ENCODE measurements at regions not wholly inside any gene's neighbourhood (a gene's known extent, or its start where the extent isn't known, plus 50 kb on each side); places are given as distances from the start of the nearest gene placed in this dataset.
A peak's percentile ranks its signal among the peaks of the same experiment; 100 is the strongest.

DNA sequence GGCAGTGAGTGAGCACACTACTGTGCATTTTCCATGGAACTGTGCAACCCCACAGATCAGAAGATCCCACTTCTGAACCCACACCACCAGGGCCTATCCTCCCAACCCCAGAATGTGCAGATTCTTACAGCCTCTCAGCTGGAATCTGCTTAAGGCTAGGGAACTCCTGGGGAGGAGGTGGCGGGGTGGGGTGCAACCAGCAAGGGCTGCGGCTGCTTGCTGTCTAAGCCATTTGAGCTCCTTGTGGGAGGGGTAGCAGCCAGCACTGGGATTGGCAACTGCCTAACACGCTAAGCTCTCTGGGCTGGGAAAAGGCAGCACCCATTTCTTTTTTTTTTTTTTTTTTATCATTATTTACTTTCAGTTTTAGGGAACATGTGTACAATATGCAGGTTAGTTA, 353.3 kb downstream of the RAB28 start:
- no peak for DNase-seq (ENCODE audit: low spot score)
- H3K9me3 Mint-ChIP-seq: no peaks in the 10 kb centered on the region
- H3K36me3 Mint-ChIP-seq: no peaks in the 10 kb centered on the region
- H3K4me1 Mint-ChIP-seq: no peaks in the 10 kb centered on the region
- POLR2A ChIA-PET: no interaction called here
- CTCF ChIA-PET: no interaction called here
- ATAC-seq: no peak
- H3K27me3 Mint-ChIP-seq (ENCODE audit: low read depth): no peaks in the 10 kb centered on the region
- H3K27ac Mint-ChIP-seq: no peak overlapping the region
- TF ChIP-seq PRRX2 (CRISPR knock-in tag; IDR thresholded peaks at IDR 0.05) (no peak), RORB (CRISPR knock-in tag; IDR thresholded peaks at IDR 0.05) (no peak), ATF2 (CRISPR knock-in tag; IDR thresholded peaks at IDR 0.05; ENCODE audit: borderline replicate concordance, low read depth) (no peak), ZNF138 (CRISPR knock-in tag; conservative IDR thresholded peaks at IDR 0.05) (no peak), ZMAT4 (CRISPR knock-in tag; IDR thresholded peaks at IDR 0.05) (no peak), FOXP1 (CRISPR knock-in tag; IDR thresholded peaks at IDR 0.05; ENCODE audit: borderline replicate concordance) (no peak), GTF2I (CRISPR knock-in tag; conservative IDR thresholded peaks at IDR 0.05) (no peak), TCF7 (CRISPR knock-in tag; IDR thresholded peaks at IDR 0.05; ENCODE audit: low read depth) (no peak), CREM (CRISPR knock-in tag; IDR thresholded peaks at IDR 0.05) (no peak), ZNF396 (CRISPR knock-in tag; IDR thresholded peaks at IDR 0.05; ENCODE audit: borderline replicate concordance) (no peak)
- TF ChIP-seq, protein P1, sequence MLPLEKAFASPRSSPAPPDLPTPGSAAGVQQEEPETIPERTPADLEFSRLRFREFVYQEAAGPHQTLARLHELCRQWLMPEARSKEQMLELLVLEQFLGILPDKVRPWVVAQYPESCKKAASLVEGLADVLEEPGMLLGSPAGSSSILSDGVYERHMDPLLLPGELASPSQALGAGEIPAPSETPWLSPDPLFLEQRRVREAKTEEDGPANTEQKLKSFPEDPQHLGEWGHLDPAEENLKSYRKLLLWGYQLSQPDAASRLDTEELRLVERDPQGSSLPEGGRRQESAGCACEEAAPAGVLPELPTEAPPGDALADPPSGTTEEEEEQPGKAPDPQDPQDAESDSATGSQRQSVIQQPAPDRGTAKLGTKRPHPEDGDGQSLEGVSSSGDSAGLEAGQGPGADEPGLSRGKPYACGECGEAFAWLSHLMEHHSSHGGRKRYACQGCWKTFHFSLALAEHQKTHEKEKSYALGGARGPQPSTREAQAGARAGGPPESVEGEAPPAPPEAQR (CRISPR knock-in tag; IDR thresholded peaks at IDR 0.05): no peak
- TF ChIP-seq, protein P2, sequence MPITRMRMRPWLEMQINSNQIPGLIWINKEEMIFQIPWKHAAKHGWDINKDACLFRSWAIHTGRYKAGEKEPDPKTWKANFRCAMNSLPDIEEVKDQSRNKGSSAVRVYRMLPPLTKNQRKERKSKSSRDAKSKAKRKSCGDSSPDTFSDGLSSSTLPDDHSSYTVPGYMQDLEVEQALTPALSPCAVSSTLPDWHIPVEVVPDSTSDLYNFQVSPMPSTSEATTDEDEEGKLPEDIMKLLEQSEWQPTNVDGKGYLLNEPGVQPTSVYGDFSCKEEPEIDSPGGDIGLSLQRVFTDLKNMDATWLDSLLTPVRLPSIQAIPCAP (CRISPR knock-in tag; IDR thresholded peaks at IDR 0.05): no peak
- TF ChIP-seq, protein P3, sequence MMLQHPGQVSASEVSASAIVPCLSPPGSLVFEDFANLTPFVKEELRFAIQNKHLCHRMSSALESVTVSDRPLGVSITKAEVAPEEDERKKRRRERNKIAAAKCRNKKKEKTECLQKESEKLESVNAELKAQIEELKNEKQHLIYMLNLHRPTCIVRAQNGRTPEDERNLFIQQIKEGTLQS (CRISPR knock-in tag; conservative IDR thresholded peaks at IDR 0.05): no peak
- TF ChIP-seq, protein P4, sequence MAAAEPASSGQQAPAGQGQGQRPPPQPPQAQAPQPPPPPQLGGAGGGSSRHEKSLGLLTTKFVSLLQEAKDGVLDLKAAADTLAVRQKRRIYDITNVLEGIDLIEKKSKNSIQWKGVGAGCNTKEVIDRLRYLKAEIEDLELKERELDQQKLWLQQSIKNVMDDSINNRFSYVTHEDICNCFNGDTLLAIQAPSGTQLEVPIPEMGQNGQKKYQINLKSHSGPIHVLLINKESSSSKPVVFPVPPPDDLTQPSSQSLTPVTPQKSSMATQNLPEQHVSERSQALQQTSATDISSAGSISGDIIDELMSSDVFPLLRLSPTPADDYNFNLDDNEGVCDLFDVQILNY (CRISPR knock-in tag; IDR thresholded peaks at IDR 0.05): no peak
- H3K4me3 Mint-ChIP-seq: no peak overlapping the region

DNA sequence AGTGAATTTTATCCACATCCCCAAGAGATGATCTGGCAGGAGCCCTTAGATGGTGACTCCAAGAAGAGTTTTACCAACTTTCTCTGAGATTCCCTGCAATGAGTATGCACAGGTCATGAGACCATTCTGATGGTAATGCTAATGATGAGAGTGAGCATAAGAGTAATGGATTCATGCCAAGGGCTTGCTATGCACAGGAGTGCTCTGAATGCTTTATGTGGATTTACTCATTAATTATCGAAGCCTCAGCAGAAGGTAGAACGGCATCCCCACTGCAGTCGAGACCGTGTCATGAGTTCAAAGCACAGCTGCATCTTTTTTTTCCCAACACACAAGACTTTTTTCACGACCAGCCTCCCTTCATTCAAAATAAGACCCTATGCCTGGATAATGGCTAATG, 355.0 kb downstream of the RAB28 start:
- Mint-ChIP-seq H3K27me3 (ENCODE audit: low read depth) (no peaks in the 10 kb centered on the region), H3K4me3 (no peak overlapping the region), H3K4me1 (no peaks in the 10 kb centered on the region), H3K27ac (0 out of 2 replicates have a peak overlapping the region, but pooled peaks have one; percentile 14), H3K9me3 (no peaks in the 10 kb centered on the region), H3K36me3 (no peaks in the 10 kb centered on the region)
- no peak for ATAC-seq
- ChIA-PET CTCF (no interaction called here), POLR2A (no interaction called here)
- TF ChIP-seq, protein P2 (CRISPR knock-in tag; IDR thresholded peaks at IDR 0.05): no peak
- no peak for TF ChIP-seq NFYB (CRISPR knock-in tag; conservative IDR thresholded peaks at IDR 0.05; ENCODE audit: low read depth)
- TF ChIP-seq, protein P5, sequence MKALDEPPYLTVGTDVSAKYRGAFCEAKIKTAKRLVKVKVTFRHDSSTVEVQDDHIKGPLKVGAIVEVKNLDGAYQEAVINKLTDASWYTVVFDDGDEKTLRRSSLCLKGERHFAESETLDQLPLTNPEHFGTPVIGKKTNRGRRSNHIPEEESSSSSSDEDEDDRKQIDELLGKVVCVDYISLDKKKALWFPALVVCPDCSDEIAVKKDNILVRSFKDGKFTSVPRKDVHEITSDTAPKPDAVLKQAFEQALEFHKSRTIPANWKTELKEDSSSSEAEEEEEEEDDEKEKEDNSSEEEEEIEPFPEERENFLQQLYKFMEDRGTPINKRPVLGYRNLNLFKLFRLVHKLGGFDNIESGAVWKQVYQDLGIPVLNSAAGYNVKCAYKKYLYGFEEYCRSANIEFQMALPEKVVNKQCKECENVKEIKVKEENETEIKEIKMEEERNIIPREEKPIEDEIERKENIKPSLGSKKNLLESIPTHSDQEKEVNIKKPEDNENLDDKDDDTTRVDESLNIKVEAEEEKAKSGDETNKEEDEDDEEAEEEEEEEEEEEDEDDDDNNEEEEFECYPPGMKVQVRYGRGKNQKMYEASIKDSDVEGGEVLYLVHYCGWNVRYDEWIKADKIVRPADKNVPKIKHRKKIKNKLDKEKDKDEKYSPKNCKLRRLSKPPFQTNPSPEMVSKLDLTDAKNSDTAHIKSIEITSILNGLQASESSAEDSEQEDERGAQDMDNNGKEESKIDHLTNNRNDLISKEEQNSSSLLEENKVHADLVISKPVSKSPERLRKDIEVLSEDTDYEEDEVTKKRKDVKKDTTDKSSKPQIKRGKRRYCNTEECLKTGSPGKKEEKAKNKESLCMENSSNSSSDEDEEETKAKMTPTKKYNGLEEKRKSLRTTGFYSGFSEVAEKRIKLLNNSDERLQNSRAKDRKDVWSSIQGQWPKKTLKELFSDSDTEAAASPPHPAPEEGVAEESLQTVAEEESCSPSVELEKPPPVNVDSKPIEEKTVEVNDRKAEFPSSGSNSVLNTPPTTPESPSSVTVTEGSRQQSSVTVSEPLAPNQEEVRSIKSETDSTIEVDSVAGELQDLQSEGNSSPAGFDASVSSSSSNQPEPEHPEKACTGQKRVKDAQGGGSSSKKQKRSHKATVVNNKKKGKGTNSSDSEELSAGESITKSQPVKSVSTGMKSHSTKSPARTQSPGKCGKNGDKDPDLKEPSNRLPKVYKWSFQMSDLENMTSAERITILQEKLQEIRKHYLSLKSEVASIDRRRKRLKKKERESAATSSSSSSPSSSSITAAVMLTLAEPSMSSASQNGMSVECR (CRISPR knock-in tag; IDR thresholded peaks at IDR 0.05; ENCODE audit: borderline replicate concordance): no peak
- TF ChIP-seq MXD4 (CRISPR knock-in tag; IDR thresholded peaks at IDR 0.05; ENCODE audit: borderline replicate concordance): no peak
- no peak for TF ChIP-seq TEAD1 (CRISPR knock-in tag; IDR thresholded peaks at IDR 0.05)
- TF ChIP-seq SP1 (CRISPR knock-in tag; conservative IDR thresholded peaks at IDR 0.05): no peak
- TF ChIP-seq ATF1 (CRISPR knock-in tag; IDR thresholded peaks at IDR 0.05): no peak
- no peak for TF ChIP-seq ESRRA (CRISPR knock-in tag; IDR thresholded peaks at IDR 0.05; ENCODE audit: borderline replicate concordance)
- TF ChIP-seq FOXP1 (CRISPR knock-in tag; IDR thresholded peaks at IDR 0.05; ENCODE audit: borderline replicate concordance): no peak
- no peak for DNase-seq (ENCODE audit: low spot score)
